IMR-90 (cell line): ENCODE measurements at regions not wholly inside any gene's neighbourhood (a gene's known extent, or its start where the extent isn't known, plus 50 kb on each side); places are given as distances from the start of the nearest gene placed in this dataset.
"Not testable (repeated sequence)": the region's sequence is repeated elsewhere in the genome, so short reads cannot be mapped to it uniquely, and the experiment has no call there.

Experiments used
- BHLHE40 ChIP-seq: fragments of 150-350 bp; IDR thresholded peaks from 2 replicates; pipeline ENCODE4 v1.6.1; 2016; ENCODE audit warnings: mild to moderate bottlenecking, low read depth, low read length
- CEBPB ChIP-seq: IDR thresholded peaks from 2 replicates; pipeline ENCODE4 v1.6.1; 2012; ENCODE audit warnings: low read depth, low read length, improper control_type of control experiment
- MAFK ChIP-seq: IDR thresholded peaks from 2 replicates; pipeline ENCODE4 v1.6.1; 2012; ENCODE audit warnings: low read depth, low read length, improper control_type of control experiment
- RAD21 ChIP-seq: IDR thresholded peaks from 2 replicates; pipeline ENCODE4 v1.6.1; 2012; ENCODE audit warnings: low read length, improper control_type of control experiment
- RFX5 ChIP-seq: IDR thresholded peaks from 2 replicates; pipeline ENCODE4 v1.8.0; 2012; ENCODE audit warnings: low read depth, mild to moderate bottlenecking, low read length, moderate library complexity
- SMC3 ChIP-seq: fragments of 150-350 bp; IDR thresholded peaks from 2 replicates; pipeline ENCODE4 v1.6.1; 2016; ENCODE audit warnings: low read depth, mild to moderate bottlenecking, antibody characterized with exemption, low read length, moderate library complexity
- TF ChIP-seq, protein P1 (sequence below): conservative IDR thresholded peaks from 2 replicates; pipeline ENCODE4 v1.5.1; 2012; ENCODE audit warnings: mild to moderate bottlenecking, low read depth, low read length, improper control_type of control experiment

DNA sequence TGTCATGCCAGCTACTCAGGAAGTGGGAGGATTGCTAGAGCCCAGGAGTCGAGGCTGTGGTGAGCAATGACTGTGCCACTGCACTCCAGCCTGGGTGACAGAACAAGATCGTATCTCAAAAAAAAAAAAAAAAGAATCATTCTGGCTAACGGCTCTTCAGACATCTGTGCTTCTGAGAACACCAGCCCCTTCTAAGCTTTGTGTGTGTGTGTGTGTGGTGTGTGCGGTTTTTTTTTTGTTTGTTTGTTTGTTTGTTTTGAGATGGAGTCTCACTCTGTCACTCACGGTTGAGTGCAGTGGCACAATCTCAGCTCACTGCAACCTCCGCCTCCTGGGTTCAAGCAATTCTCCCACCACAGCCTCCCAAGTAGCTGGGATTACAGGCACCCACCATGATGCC, 79.4 kb upstream of the DRD5 start:
- not testable (repeated sequence) for TF ChIP-seq MAFK, SMC3, BHLHE40, CEBPB, RFX5, RAD21
- TF ChIP-seq, protein P1, sequence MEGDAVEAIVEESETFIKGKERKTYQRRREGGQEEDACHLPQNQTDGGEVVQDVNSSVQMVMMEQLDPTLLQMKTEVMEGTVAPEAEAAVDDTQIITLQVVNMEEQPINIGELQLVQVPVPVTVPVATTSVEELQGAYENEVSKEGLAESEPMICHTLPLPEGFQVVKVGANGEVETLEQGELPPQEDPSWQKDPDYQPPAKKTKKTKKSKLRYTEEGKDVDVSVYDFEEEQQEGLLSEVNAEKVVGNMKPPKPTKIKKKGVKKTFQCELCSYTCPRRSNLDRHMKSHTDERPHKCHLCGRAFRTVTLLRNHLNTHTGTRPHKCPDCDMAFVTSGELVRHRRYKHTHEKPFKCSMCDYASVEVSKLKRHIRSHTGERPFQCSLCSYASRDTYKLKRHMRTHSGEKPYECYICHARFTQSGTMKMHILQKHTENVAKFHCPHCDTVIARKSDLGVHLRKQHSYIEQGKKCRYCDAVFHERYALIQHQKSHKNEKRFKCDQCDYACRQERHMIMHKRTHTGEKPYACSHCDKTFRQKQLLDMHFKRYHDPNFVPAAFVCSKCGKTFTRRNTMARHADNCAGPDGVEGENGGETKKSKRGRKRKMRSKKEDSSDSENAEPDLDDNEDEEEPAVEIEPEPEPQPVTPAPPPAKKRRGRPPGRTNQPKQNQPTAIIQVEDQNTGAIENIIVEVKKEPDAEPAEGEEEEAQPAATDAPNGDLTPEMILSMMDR, result not testable (repeated sequence)
